ENCODE measurements at regions not wholly inside any gene's neighbourhood (a gene's known extent, or its start where the extent isn't known, plus 50 kb on each side); places are given as distances from the start of the nearest gene placed in this dataset.

- TF ChIP-seq EP300 (IDR thresholded peaks at IDR 0.05) = no peak
- TF ChIP-seq POLR2A (IDR thresholded peaks at IDR 0.05) = no peak
- no peak for TF ChIP-seq POLR2AphosphoS5 (IDR thresholded peaks at IDR 0.05)
- no peak for TF ChIP-seq CTCF (IDR thresholded peaks at IDR 0.05)
- H3K9me3 ChIP-seq = no peaks in the 10 kb centered on the region
- no peaks in the 10 kb centered on the region for H3K27me3 ChIP-seq
- H3K27ac ChIP-seq = no peak overlapping the region
- 70 to 80% methylated on average over 2 of the region's 2 CpGs for WGBS, 2 donors (ENCODE audit: low coverage in 1 of 2)
- H3K4me3 ChIP-seq = no peak overlapping the region
- no peaks in the 10 kb centered on the region for H3K36me3 ChIP-seq
- no peak for ATAC-seq
- H3K4me1 ChIP-seq = peaks cover 0 to 20% (median 0%) of the 10 kb centered on the region in 3 donors
These were observed 548.6 kb upstream of the ZEB2 start for GRCh38 chr2:145068509-145068908.

GRCh38 chr2:145067549-145068030 is 547.7 kb upstream of the ZEB2 start:
- WGBS, 2 donors (ENCODE audit: low coverage in 1 of 2) = 73 to 78% methylated on average over 6 of the region's 6 CpGs
- H3K36me3 ChIP-seq = no peaks in the 10 kb centered on the region
- no peaks in the 10 kb centered on the region for H3K9me3 ChIP-seq
- TF ChIP-seq POLR2A (IDR thresholded peaks at IDR 0.05) (no peak), EP300 (IDR thresholded peaks at IDR 0.05) (no peak), CTCF (IDR thresholded peaks at IDR 0.05) (no peak), POLR2AphosphoS5 (IDR thresholded peaks at IDR 0.05) (no peak)
- peaks cover 0 to 20% (median 0%) of the 10 kb centered on the region in 3 donors for H3K4me1 ChIP-seq
- H3K4me3 ChIP-seq = no peak overlapping the region
- no peaks in the 10 kb centered on the region for H3K27me3 ChIP-seq
- peak overlapping the region in 3 of 4 donors; percentile 9 to 72 (median 30) for H3K27ac ChIP-seq
- no peak for ATAC-seq

- H3K27me3 ChIP-seq = no peaks in the 10 kb centered on the region
- H3K9me3 ChIP-seq = no peaks in the 10 kb centered on the region
- peak; percentile 66 for ATAC-seq
- H3K36me3 ChIP-seq = no peaks in the 10 kb centered on the region
- H3K27ac ChIP-seq = peak overlapping the region; percentile 61 to 72 (median 68)
- H3K4me1 ChIP-seq = peaks cover 0 to 20% (median 0%) of the 10 kb centered on the region in 3 donors
- TF ChIP-seq POLR2A (IDR thresholded peaks at IDR 0.05) (no peak), EP300 (IDR thresholded peaks at IDR 0.05) (no peak)
- H3K4me3 ChIP-seq = no peak overlapping the region
- WGBS, 2 donors (ENCODE audit: low coverage in 1 of 2) = 30 to 58% methylated on average over 2 to 3 of the region's 3 CpGs
These were observed 547.1 kb upstream of the ZEB2 start for GRCh38 chr2:145066856-145067548.

- no peaks in the 10 kb centered on the region for H3K9me3 ChIP-seq
- 28 to 59% methylated on average over 3 to 4 of the region's 4 CpGs for WGBS, 2 donors (ENCODE audit: low coverage in 1 of 2)
- no peaks in the 10 kb centered on the region for H3K27me3 ChIP-seq
- peaks cover 0 to 20% (median 0%) of the 10 kb centered on the region in 3 donors for H3K4me1 ChIP-seq
- H3K4me3 ChIP-seq = no peak overlapping the region
- ATAC-seq = peak; percentile 56
- TF ChIP-seq EP300 (IDR thresholded peaks at IDR 0.05) (no peak), CTCF (IDR thresholded peaks at IDR 0.05) (no peak), POLR2AphosphoS5 (IDR thresholded peaks at IDR 0.05) (peak; percentile 78), POLR2A (IDR thresholded peaks at IDR 0.05) (no peak)
- H3K36me3 ChIP-seq = no peaks in the 10 kb centered on the region
- peak overlapping the region; percentile 61 to 72 (median 68) for H3K27ac ChIP-seq
These were observed 546.3 kb upstream of the ZEB2 start for GRCh38 chr2:145066151-145066661.

- Histone ChIP-seq H3K27ac (peak overlapping the region in 2 of 4 donors; percentile 17 to 70), H3K36me3 (no peaks in the 10 kb centered on the region), H3K9me3 (no peaks in the 10 kb centered on the region), H3K4me1 (peaks cover 0 to 20% (median 0%) of the 10 kb centered on the region in 3 donors), H3K27me3 (no peaks in the 10 kb centered on the region), H3K4me3 (no peak overlapping the region)
- 53 to 67% methylated on average over 1 of the region's 1 CpG for WGBS, 2 donors (ENCODE audit: low coverage in 1 of 2)
- TF ChIP-seq CTCF (IDR thresholded peaks at IDR 0.05) (no peak), EP300 (IDR thresholded peaks at IDR 0.05) (no peak), POLR2A (IDR thresholded peaks at IDR 0.05) (no peak), POLR2AphosphoS5 (IDR thresholded peaks at IDR 0.05) (no peak)
- no peak for ATAC-seq
These were observed 545.4 kb upstream of the ZEB2 start for GRCh38 chr2:145065342-145065741.
